H9 (cell line): ENCODE measurements at regions not wholly inside any gene's neighbourhood (a gene's known extent, or its start where the extent isn't known, plus 50 kb on each side); places are given as distances from the start of the nearest gene placed in this dataset.

Source experiments
- DNase-seq: peaks from one replicate; pipeline ENCODE4 v3.0.0-alpha.2; 2017
- H2AFZ ChIP-seq: one replicate; pipeline ENCODE4 v1.6.1; 2013; ENCODE audit warnings: mild to moderate bottlenecking, low read length, control low read depth, moderate library complexity
- H2AK5ac ChIP-seq: 2 replicates; pipeline ENCODE4 v1.6.1; 2013; ENCODE audit warnings: low read length, control low read depth, mixed read lengths; ENCODE audit not compliant: insufficient read length
- H2BK120ac ChIP-seq: one replicate; pipeline ENCODE4 v1.6.1; 2013; ENCODE audit warnings: low read depth, mild to moderate bottlenecking, low read length, control low read depth, inconsistent platforms; ENCODE audit not compliant: poor library complexity, severe bottlenecking
- H2BK12ac ChIP-seq: 2 replicates; pipeline ENCODE4 v1.6.1; 2013; ENCODE audit warnings: low read length, control low read depth, mixed read lengths, low read depth; ENCODE audit not compliant: insufficient read length
- H2BK15ac ChIP-seq: 2 replicates; pipeline ENCODE4 v1.6.1; 2013; ENCODE audit warnings: low read depth, low read length, control low read depth
- H2BK20ac ChIP-seq: one replicate; pipeline ENCODE4 v1.6.1; 2013; ENCODE audit warnings: low read depth, mild to moderate bottlenecking, low read length, control low read depth, inconsistent platforms; ENCODE audit not compliant: poor library complexity, severe bottlenecking
- H2BK5ac ChIP-seq: 2 replicates; pipeline ENCODE4 v1.6.1; 2013; ENCODE audit warnings: low read length, control low read depth, mixed read lengths; ENCODE audit not compliant: insufficient read length
- H3K14ac ChIP-seq: 2 replicates; pipeline ENCODE4 v1.6.1; 2013; ENCODE audit warnings: low read length, control low read depth; ENCODE audit not compliant: insufficient read depth
- H3K18ac ChIP-seq: 2 replicates; pipeline ENCODE4 v1.6.1; 2013; ENCODE audit warnings: low read depth, mild to moderate bottlenecking, mixed read lengths, low read length, control low read depth; ENCODE audit not compliant: insufficient read length
- H3K23ac ChIP-seq: 2 replicates; pipeline ENCODE4 v1.6.1; 2013; ENCODE audit warnings: low read length, control low read depth, mixed read lengths, low read depth; ENCODE audit not compliant: insufficient read length
- H3K23me2 ChIP-seq: 2 replicates; pipeline ENCODE4 v1.6.1; 2013; ENCODE audit warnings: low read depth, mild to moderate bottlenecking, mixed read lengths, low read length, control low read depth; ENCODE audit not compliant: insufficient read length, poor library complexity, severe bottlenecking
- H3K27ac ChIP-seq: 2 replicates; pipeline ENCODE4 v1.5.1; 2013; ENCODE audit warnings: low read length, control low read depth, mixed read lengths, low read depth; ENCODE audit not compliant: insufficient read length
- H3K27me3 ChIP-seq: 2 replicates; pipeline ENCODE4 v1.6.1; 2013; ENCODE audit warnings: low read length, control low read depth, inconsistent platforms; ENCODE audit not compliant: insufficient read depth
- H3K4ac ChIP-seq: 2 replicates; pipeline ENCODE4 v1.6.1; 2013; ENCODE audit warnings: low read depth, mild to moderate bottlenecking, control low read depth, inconsistent platforms, low read length, moderate library complexity
- H3K4me1 ChIP-seq: 2 replicates; pipeline ENCODE4 v1.6.1; 2013; ENCODE audit warnings: low read length, control low read depth, inconsistent platforms; ENCODE audit not compliant: insufficient read depth
- H3K4me2 ChIP-seq: 2 replicates; pipeline ENCODE4 v1.6.1; 2013; ENCODE audit warnings: low read length, control low read depth, mixed read lengths; ENCODE audit not compliant: insufficient read length, insufficient read depth
- H3K56ac ChIP-seq: 2 replicates; pipeline ENCODE4 v1.6.1; 2013; ENCODE audit warnings: low read depth, mild to moderate bottlenecking, mixed read lengths, low read length, control low read depth; ENCODE audit not compliant: insufficient read length
- H3K79me1 ChIP-seq: 2 replicates; pipeline ENCODE4 v1.6.1; 2013; ENCODE audit warnings: low read depth, mild to moderate bottlenecking, moderate library complexity, low read length, control low read depth, inconsistent platforms; ENCODE audit not compliant: insufficient read depth, poor library complexity, severe bottlenecking
- H3K79me2 ChIP-seq: 2 replicates; pipeline ENCODE4 v1.6.1; 2013; ENCODE audit warnings: low read length, control low read depth, inconsistent platforms; ENCODE audit not compliant: insufficient read depth
- H3K9ac ChIP-seq: 2 replicates; pipeline ENCODE4 v1.6.1; 2013; ENCODE audit warnings: low read length, control low read depth, mixed read lengths; ENCODE audit not compliant: insufficient read length; ENCODE audit errors: extremely low read depth
- H3K9me3 ChIP-seq: one replicate; pipeline ENCODE4 v1.6.1; 2013; ENCODE audit warnings: low read depth, low read length, inconsistent platforms; ENCODE audit not compliant: control insufficient read depth
- H3T11ph ChIP-seq: one replicate; pipeline ENCODE4 v1.6.1; 2013; ENCODE audit warnings: mild to moderate bottlenecking, low read length, control low read depth, inconsistent platforms
- H4K20me1 ChIP-seq: one replicate; pipeline ENCODE4 v1.6.1; 2013; ENCODE audit not compliant: control insufficient read depth, insufficient read length, insufficient read depth
- H4K5ac ChIP-seq: 2 replicates; pipeline ENCODE4 v1.6.1; 2013; ENCODE audit warnings: low read depth, mild to moderate bottlenecking, mixed read lengths, low read length, control low read depth; ENCODE audit not compliant: insufficient read length
- H4K8ac ChIP-seq: replicated peaks from 2 replicates; pipeline ENCODE4 v1.6.1; 2013; ENCODE audit warnings: low read length, control low read depth, mixed read lengths, low read depth; ENCODE audit not compliant: insufficient read length
- H4K91ac ChIP-seq: 2 replicates; pipeline ENCODE4 v1.6.1; 2013; ENCODE audit warnings: low read depth, mild to moderate bottlenecking, moderate library complexity, mixed read lengths, low read length, control low read depth; ENCODE audit not compliant: insufficient read length
- H3K27ac Mint-ChIP-seq, 3 experiments: 2 replicates in 2 of 3; 3 replicates in 1 of 3; pipeline ENCODE4 v1.8.0; 2020 to 2021; ENCODE audit warnings: mixed read lengths in 3 of 3, mild to moderate bottlenecking in 1 of 3, moderate library complexity in 1 of 3
- H3K27me3 Mint-ChIP-seq: 2 replicates; pipeline ENCODE4 v1.8.0; 2021; ENCODE audit warnings: low read depth, mild to moderate bottlenecking, moderate library complexity, mixed read lengths
- H3K36me3 Mint-ChIP-seq, 3 experiments: 2 replicates in 2 of 3; 3 replicates in 1 of 3; pipeline ENCODE4 v1.8.0; 2020 to 2021; ENCODE audit warnings: low read depth in 3 of 3, mixed read lengths in 3 of 3; ENCODE audit not compliant: insufficient read depth in 1 of 3
- H3K4me1 Mint-ChIP-seq, 2 experiments: 2 replicates each; pipeline ENCODE4 v1.8.0; 2020; ENCODE audit warnings: mixed read lengths in 2 of 2
- H3K4me3 Mint-ChIP-seq, 2 experiments: 2 replicates in 1 of 2; 3 replicates in 1 of 2; pipeline ENCODE4 v1.8.0; 2020 to 2021; ENCODE audit warnings: mild to moderate bottlenecking in 2 of 2, mixed read lengths in 2 of 2, moderate library complexity in 1 of 2
- H3K9me3 Mint-ChIP-seq, 2 experiments: 2 replicates in 1 of 2; 3 replicates in 1 of 2; pipeline ENCODE4 v1.8.0; 2020; ENCODE audit warnings: mild to moderate bottlenecking in 2 of 2, mixed read lengths in 2 of 2, moderate library complexity in 1 of 2
- WGBS: extraction: QIAGEN DNeasy Blood & Tissue Kit; methylation state at CpG from one replicate; pipeline ENCODE4 v1.1.7; 2013; ENCODE audit warnings: missing lambda C conversion rate, low lambda C conversion rate, mixed read lengths; ENCODE audit not compliant: insufficient read length; ENCODE audit errors: extremely low coverage; 5-methylcytosine and 5-hydroxymethylcytosine counted together
- TF ChIP-seq, protein P1 (sequence below): fragments of 200-600 bp; sonication (generic); conservative IDR thresholded peaks from 3 replicates; pipeline ENCODE4 v1.8.0; 2021; ENCODE audit warnings: antibody characterized with exemption, mild to moderate bottlenecking

DNA sequence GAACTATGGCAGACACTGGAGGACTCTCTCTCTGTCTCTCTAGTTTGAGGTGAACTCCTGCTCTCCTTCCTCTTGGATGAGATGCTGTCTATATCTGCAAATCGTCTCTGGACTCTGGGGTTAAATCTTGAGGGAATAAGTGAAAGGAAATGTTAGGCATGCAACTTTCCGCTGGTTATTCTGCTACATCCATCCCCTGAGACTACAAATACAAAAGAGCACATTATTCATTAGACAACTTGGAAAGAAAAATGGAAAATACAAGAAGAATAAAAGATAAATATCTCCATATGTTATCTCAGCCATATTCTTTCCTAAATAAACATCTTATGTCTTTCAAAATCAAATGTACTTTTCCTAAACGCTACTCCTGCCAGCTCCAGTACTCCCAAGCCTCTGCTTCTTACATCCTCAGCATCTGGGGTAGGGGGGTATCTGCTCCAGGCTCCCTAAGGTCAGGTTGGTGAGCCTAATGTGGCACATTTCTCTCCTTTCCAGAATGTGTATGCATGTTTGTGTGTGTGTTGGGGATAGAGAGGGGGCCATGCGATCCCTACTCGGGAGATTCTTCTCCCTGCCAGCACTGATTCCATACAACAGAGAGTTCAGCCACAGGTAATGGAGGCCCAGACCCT lies 102.9 kb upstream of the FSCB start:
- H3K56ac ChIP-seq: no peak overlapping the region
- DNase-seq: no peak
- no peak overlapping the region for H3K27ac ChIP-seq
- no peaks in the 10 kb centered on the region for H3K4me1 ChIP-seq
- H3K23me2 ChIP-seq: no peaks in the 10 kb centered on the region
- WGBS: no CpG with 5 or more reads among the region's 5 CpGs
- no peak overlapping the region for H4K8ac ChIP-seq
- H2BK15ac ChIP-seq: no peak overlapping the region
- no peak overlapping the region for H3K9ac ChIP-seq
- no peaks in the 10 kb centered on the region; the same call in 1 of the 2 replicates for H3K27me3 Mint-ChIP-seq
- no peak overlapping the region for H4K91ac ChIP-seq
- no peak overlapping the region for H3T11ph ChIP-seq
- no peak overlapping the region for H2AK5ac ChIP-seq
- no peak overlapping the region for H2BK20ac ChIP-seq
- no peak overlapping the region for H2AFZ ChIP-seq
- H4K5ac ChIP-seq: no peak overlapping the region
- H2BK5ac ChIP-seq: no peak overlapping the region
- H2BK12ac ChIP-seq: no peak overlapping the region
- H3K27me3 ChIP-seq: no peaks in the 10 kb centered on the region
- no peaks in the 10 kb centered on the region for H3K9me3 ChIP-seq
- H3K36me3 Mint-ChIP-seq: no peaks in the 10 kb centered on the region
- no peak overlapping the region for H2BK120ac ChIP-seq
- no peaks in the 10 kb centered on the region for H3K79me1 ChIP-seq
- peak overlapping the region in 1 of 3 experiments; percentile 36; a peak in 1 of 7 replicates for H3K27ac Mint-ChIP-seq
- no peak overlapping the region for H3K18ac ChIP-seq
- H3K4me1 Mint-ChIP-seq: peaks cover 3 to 4% of the 10 kb centered on the region in 2 experiments; a peak in 2 of 4 replicates
- H3K23ac ChIP-seq: no peak overlapping the region
- H3K4me2 ChIP-seq: no peak overlapping the region
- TF ChIP-seq, protein P1, sequence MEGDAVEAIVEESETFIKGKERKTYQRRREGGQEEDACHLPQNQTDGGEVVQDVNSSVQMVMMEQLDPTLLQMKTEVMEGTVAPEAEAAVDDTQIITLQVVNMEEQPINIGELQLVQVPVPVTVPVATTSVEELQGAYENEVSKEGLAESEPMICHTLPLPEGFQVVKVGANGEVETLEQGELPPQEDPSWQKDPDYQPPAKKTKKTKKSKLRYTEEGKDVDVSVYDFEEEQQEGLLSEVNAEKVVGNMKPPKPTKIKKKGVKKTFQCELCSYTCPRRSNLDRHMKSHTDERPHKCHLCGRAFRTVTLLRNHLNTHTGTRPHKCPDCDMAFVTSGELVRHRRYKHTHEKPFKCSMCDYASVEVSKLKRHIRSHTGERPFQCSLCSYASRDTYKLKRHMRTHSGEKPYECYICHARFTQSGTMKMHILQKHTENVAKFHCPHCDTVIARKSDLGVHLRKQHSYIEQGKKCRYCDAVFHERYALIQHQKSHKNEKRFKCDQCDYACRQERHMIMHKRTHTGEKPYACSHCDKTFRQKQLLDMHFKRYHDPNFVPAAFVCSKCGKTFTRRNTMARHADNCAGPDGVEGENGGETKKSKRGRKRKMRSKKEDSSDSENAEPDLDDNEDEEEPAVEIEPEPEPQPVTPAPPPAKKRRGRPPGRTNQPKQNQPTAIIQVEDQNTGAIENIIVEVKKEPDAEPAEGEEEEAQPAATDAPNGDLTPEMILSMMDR: no peak
- no peaks in the 10 kb centered on the region for H4K20me1 ChIP-seq
- no peaks in the 10 kb centered on the region for H3K9me3 Mint-ChIP-seq
- H3K4me3 Mint-ChIP-seq: no peak overlapping the region
- H3K79me2 ChIP-seq: no peaks in the 10 kb centered on the region
- no peak overlapping the region for H3K14ac ChIP-seq
- H3K4ac ChIP-seq: no peak overlapping the region
